ENCODE measurements at regions not wholly inside any gene's neighbourhood (a gene's known extent, or its start where the extent isn't known, plus 50 kb on each side); places are given as distances from the start of the nearest gene placed in this dataset.

DNA sequence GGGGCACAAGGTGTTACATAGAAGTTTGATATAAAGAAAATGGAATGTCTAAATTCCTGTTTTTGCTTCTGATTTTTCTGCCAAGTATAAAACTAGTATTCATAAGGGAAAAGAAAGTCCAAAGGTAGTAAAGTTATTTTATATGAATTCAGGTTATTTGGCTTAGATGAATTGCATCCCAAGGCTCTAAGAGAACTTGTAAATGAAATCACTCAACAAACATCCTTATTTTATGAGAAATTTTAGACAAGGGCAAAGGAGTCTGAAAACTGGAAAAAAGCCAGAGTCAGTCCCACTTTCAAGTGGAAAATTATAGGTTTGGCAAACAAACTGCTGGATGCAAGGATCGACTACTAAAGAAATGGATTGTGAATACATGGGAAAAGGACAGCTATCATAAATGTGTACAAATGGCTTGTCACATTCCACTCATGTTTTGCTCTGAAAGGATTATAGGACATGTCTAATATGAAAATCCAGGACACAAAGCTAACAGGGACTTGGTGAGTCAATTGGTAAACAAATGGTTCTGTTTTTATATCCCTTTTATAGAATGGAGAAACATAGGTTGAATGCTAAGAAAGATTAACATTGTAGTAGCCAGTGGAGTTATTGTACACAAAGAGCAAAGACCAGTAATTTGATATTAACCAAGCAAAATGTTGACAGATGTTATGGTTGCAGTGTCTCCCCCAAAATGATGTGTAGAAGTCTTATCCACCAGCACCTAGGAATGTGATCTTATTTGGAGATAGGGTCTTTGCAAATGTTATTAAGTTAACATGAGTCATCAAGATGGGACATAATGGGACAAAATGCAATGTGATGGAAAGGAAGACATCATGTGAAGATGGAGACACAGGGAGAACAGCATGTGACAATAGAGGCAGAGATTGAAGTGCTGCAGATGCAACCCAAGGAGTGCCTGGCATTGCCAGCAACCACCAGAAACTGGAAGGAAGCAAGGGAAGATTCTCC is 495.7 kb downstream of the TLE1 start:
- no peak for DNase-seq (ENCODE audit: low spot score)
- TF ChIP-seq CTCF (IDR thresholded peaks at IDR 0.05; ENCODE audit: extremely low read depth, missing control alignments), result no peak

GRCh38 chr9:81191222-81191621 is 498.1 kb downstream of the TLE1 start:
- no peak for TF ChIP-seq CTCF (IDR thresholded peaks at IDR 0.05; ENCODE audit: extremely low read depth, missing control alignments)
- DNase-seq (ENCODE audit: low spot score), result no peak

DNA sequence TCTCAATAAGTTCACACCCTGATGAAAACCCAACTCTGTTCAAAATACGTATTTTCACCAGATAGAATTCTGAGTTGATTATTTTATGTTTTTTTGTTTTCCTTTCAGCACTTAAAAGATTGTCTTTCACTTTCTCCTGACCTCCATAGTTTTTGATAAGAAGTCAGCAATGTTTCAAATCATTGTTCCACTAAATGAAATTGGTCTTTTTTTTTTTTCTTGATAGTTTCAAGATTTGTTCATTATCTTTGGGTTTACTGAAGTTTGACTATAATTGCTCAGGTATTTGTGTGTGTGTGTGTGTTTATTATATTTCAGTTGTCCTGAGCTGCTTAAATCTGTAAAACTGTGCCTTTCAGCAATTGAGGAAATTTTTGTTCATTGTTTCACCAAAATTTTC is 498.7 kb downstream of the TLE1 start:
- no peak for DNase-seq (ENCODE audit: low spot score)
- TF ChIP-seq CTCF (IDR thresholded peaks at IDR 0.05; ENCODE audit: extremely low read depth, missing control alignments), result no peak

GRCh38 chr9:81183761-81184160 is 505.6 kb downstream of the TLE1 start:
- no peak for DNase-seq (ENCODE audit: low spot score)
- no peak for TF ChIP-seq CTCF (IDR thresholded peaks at IDR 0.05; ENCODE audit: extremely low read depth, missing control alignments)

DNA sequence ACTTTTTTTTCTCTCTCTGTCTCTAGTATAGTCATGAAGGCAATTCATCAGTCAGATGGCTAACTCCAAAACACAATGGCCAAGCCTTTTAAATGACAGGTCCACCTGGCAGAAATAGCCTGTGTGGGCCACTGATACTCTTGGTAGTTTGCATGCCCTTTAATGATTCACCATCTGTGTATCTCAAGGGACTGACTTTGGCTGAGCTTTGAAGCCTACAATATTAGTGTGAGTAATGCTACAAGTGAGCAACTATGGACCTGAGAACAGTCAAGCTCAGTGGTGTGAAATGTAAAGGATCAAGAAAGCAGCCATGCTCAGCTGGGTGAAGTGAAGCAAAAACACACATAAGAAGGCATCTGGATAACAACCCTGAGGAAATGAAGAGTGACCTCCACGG is 506.9 kb downstream of the TLE1 start:
- no peak for TF ChIP-seq CTCF (IDR thresholded peaks at IDR 0.05; ENCODE audit: extremely low read depth, missing control alignments)
- no peak for DNase-seq (ENCODE audit: low spot score)

- no peak for DNase-seq (ENCODE audit: low spot score)
Measured at GRCh38 chr9:81174023-81174422, 515.3 kb downstream of the TLE1 start.

More at GRCh38 chr9:81174023-81174422, 515.3 kb downstream of the TLE1 start:
- TF ChIP-seq CTCF (IDR thresholded peaks at IDR 0.05; ENCODE audit: extremely low read depth, missing control alignments), result no peak
